Right lobe of liver (tissue), 6 donors: ENCODE measurements at regions not wholly inside any gene's neighbourhood (a gene's known extent, or its start where the extent isn't known, plus 50 kb on each side); places are given as distances from the start of the nearest gene placed in this dataset.
"Not testable (repeated sequence)": the region's sequence is repeated elsewhere in the genome, so short reads cannot be mapped to it uniquely, and the experiment has no call there.

Experiments used
- ATAC-seq, 4 donors: fragments of 200-7000 bp; cut with Tn5 transposase; one replicate each; pipeline ENCODE4 v1.9.1; 2020; ENCODE audit warnings: mild to moderate bottlenecking in 4 of 4, moderate library complexity in 4 of 4
- DNase-seq, 3 donors: peaks; one replicate each; pipeline ENCODE4 v3.0.0-alpha.2; 2020
- H3K27ac ChIP-seq, 3 donors: fragments of 200-600 bp; one replicate each; pipeline ENCODE4 v1.8.0; 2022
- H3K27me3 ChIP-seq, 2 donors: fragments of 200-600 bp; one replicate each; pipeline ENCODE4 v1.8.0; 2022
- H3K36me3 ChIP-seq, 4 donors: fragments of 200-600 bp; sonication (generic) in 1 of 4; one replicate each; pipeline versions ENCODE4 v1.5.1 to v1.8.0; 2017 to 2022; ENCODE audit warnings: control low read depth in 1 of 4
- H3K4me1 ChIP-seq, 4 donors: fragments of 200-600 bp; sonication (generic) in 1 of 4; one replicate each; pipeline versions ENCODE4 v1.5.1 to v1.8.0; 2017 to 2022; ENCODE audit warnings: control low read depth in 1 of 4
- H3K4me3 ChIP-seq, 3 donors: fragments of 200-600 bp; one replicate each; pipeline ENCODE4 v1.8.0; 2022
- H3K9me3 ChIP-seq, 4 donors: fragments of 200-600 bp; sonication (generic) in 1 of 4; one replicate each; pipeline versions ENCODE4 v1.5.1 to v1.8.0; 2017 to 2022; ENCODE audit warnings: control low read depth in 1 of 4
- CTCF ChIP-seq, 4 donors: fragments of 200-600 bp in 3 of 4; fragments of 450-650 bp in 1 of 4; IDR thresholded peaks; one replicate each; pipeline versions ENCODE4 v1.5.1 to v1.8.0; 2016 to 2022; ENCODE audit warnings: antibody characterized with exemption in 4 of 4, mild to moderate bottlenecking in 2 of 4
- POLR2A ChIP-seq: fragments of 450-650 bp; IDR thresholded peaks from one replicate; pipeline ENCODE4 v1.6.1; 2017; ENCODE audit warnings: antibody characterized with exemption, mild to moderate bottlenecking
- WGBS: methylation state at CpG from one replicate; pipeline ENCODE4 v1.1.6; 2018; ENCODE audit warnings: low coverage, low lambda C conversion rate; ENCODE audit not compliant: insufficient coverage; ENCODE audit errors: missing lambda C conversion rate; 5-methylcytosine and 5-hydroxymethylcytosine counted together
- intact Hi-C, 2 donors: fragments of 100-400 bp; cut with DNase I; formaldehyde crosslinking; loops; one replicate each; pipeline versions ENCODE4 v1.11.2 to v1.14.1; 2022
- donor health status: DM: no; HTN: yes; CAD: no.
- donor health status: DM: no; HTN: no; CAD: no.
- donor health status: DM: no; HTN: no; CAD: no.
- donor health status: DM: no; HTN: yes; CAD: no.
- donor health status: DM: no; HTN: yes; CAD: no.

- H3K4me1 ChIP-seq: no peaks in the 10 kb centered on the region
- TF ChIP-seq CTCF (IDR thresholded peaks at IDR 0.05): no peak
- no peak for TF ChIP-seq POLR2A
- intact Hi-C loops: no loop called here
- H3K36me3 ChIP-seq: no peaks in the 10 kb centered on the region
- no peaks in the 10 kb centered on the region for H3K9me3 ChIP-seq
- ATAC-seq (no peak), DNase-seq (no peak)
- H3K27me3 ChIP-seq: no peaks in the 10 kb centered on the region
- 34% methylated on average over 3 of the region's 3 CpGs for WGBS
- no peak overlapping the region for H3K4me3 ChIP-seq
- H3K27ac ChIP-seq: no peak overlapping the region
These were observed 305.3 kb upstream of the HNRNPA3 start for GRCh38 chr2:176907341-176907740.

GRCh38 chr2:176910828-176911227 lies 301.8 kb upstream of the HNRNPA3 start:
- Histone ChIP-seq H3K9me3 (no peaks in the 10 kb centered on the region), H3K4me3 (no peak overlapping the region), H3K36me3 (no peaks in the 10 kb centered on the region), H3K4me1 (no peaks in the 10 kb centered on the region), H3K27me3 (no peaks in the 10 kb centered on the region), H3K27ac (no peak overlapping the region)
- no peak for DNase-seq
- intact Hi-C loops: no loop called here
- no peak for TF ChIP-seq POLR2A
- no peak for TF ChIP-seq CTCF (IDR thresholded peaks at IDR 0.05)
- 35% methylated on average over 3 of the region's 3 CpGs for WGBS
- no peak for ATAC-seq

- intact Hi-C loops: no loop called here
- ATAC-seq: no peak
- H3K27me3 ChIP-seq: no peaks in the 10 kb centered on the region
- no peak overlapping the region for H3K27ac ChIP-seq
- H3K4me3 ChIP-seq: no peak overlapping the region
- TF ChIP-seq CTCF (IDR thresholded peaks at IDR 0.05) (no peak), POLR2A (no peak)
- no peaks in the 10 kb centered on the region for H3K36me3 ChIP-seq
- H3K4me1 ChIP-seq: no peaks in the 10 kb centered on the region
- no peak for DNase-seq
- H3K9me3 ChIP-seq: no peaks in the 10 kb centered on the region
- 64% methylated on average over 1 of the region's 1 CpG for WGBS
These were observed 298.6 kb upstream of the HNRNPA3 start for GRCh38 chr2:176913955-176914354.

- ATAC-seq (no peak), DNase-seq (no peak)
- Histone ChIP-seq H3K4me3 (no peak overlapping the region), H3K36me3 (no peaks in the 10 kb centered on the region), H3K27me3 (no peaks in the 10 kb centered on the region), H3K4me1 (no peaks in the 10 kb centered on the region), H3K27ac (no peak overlapping the region), H3K9me3 (no peaks in the 10 kb centered on the region)
- WGBS: 88% methylated on average over 3 of the region's 3 CpGs
- intact Hi-C loops: no loop called here
- no peak for TF ChIP-seq POLR2A
- TF ChIP-seq CTCF (IDR thresholded peaks at IDR 0.05): no peak
These were observed 298.2 kb upstream of the HNRNPA3 start for GRCh38 chr2:176914371-176914770.

GRCh38 chr2:176922545-176922944 lies 290.0 kb upstream of the HNRNPA3 start:
- WGBS: 68% methylated on average over 3 of the region's 3 CpGs
- DNase-seq, ATAC-seq, H3K4me3 ChIP-seq, H3K4me1 ChIP-seq, H3K36me3 ChIP-seq, H3K9me3 ChIP-seq, H3K27me3 ChIP-seq, intact Hi-C loops, H3K27ac ChIP-seq: not testable (repeated sequence)
